PFSK-1 (cell line): ENCODE measurements at regions not wholly inside any gene's neighbourhood (a gene's known extent, or its start where the extent isn't known, plus 50 kb on each side); places are given as distances from the start of the nearest gene placed in this dataset.

Experiments
- FOXP2 ChIP-seq: optimal IDR thresholded peaks from 2 replicates; pipeline ENCODE3; 2011; ENCODE audit warnings: borderline replicate concordance, control low read depth, inconsistent platforms; ENCODE audit not compliant: insufficient read depth; ENCODE audit errors: extremely low read length, extremely low read depth
- POLR2AphosphoS5 ChIP-seq: IDR thresholded peaks from 2 replicates; pipeline ENCODE4 v1.6.1; 2012; ENCODE audit warnings: low read depth, mild to moderate bottlenecking, control low read depth, low read length, moderate library complexity
- REST ChIP-seq, 2 experiments: IDR thresholded peaks; 2 replicates each; pipeline versions ENCODE4 v1.6.1 to v1.8.0; 2011 to 2012; ENCODE audit warnings: low read depth in 2 of 2, low read length in 2 of 2, control low read depth in 1 of 2, inconsistent platforms in 1 of 2, mild to moderate bottlenecking in 1 of 2, moderate library complexity in 1 of 2; ENCODE audit not compliant: insufficient read depth in 1 of 2
- SIN3A ChIP-seq: IDR thresholded peaks from 2 replicates; pipeline ENCODE4 v1.6.1; 2012; ENCODE audit warnings: mild to moderate bottlenecking, low read length, moderate library complexity, borderline replicate concordance; ENCODE audit not compliant: insufficient read depth
- TAF1 ChIP-seq: IDR thresholded peaks from 2 replicates; pipeline ENCODE4 v1.6.1; 2012; ENCODE audit warnings: low read length, control low read depth, borderline replicate concordance; ENCODE audit not compliant: insufficient read depth

GRCh38 chr1:222040121-222040805, 298.4 kb upstream of the DUSP10 start:
- TF ChIP-seq POLR2AphosphoS5: no peak
- no peak for TF ChIP-seq TAF1

- no peak for TF ChIP-seq REST (IDR thresholded peaks at IDR 0.05; ENCODE audit: insufficient read depth in 1 of 2, low read depth in 2 of 2, low read length in 2 of 2)
- TF ChIP-seq FOXP2: no peak
- no peak for TF ChIP-seq SIN3A
- no peak for TF ChIP-seq TAF1
- no peak for TF ChIP-seq POLR2AphosphoS5
Measured at GRCh38 chr1:222038971-222039370, 297.1 kb upstream of the DUSP10 start.

- no peak for TF ChIP-seq POLR2AphosphoS5
- TF ChIP-seq REST (IDR thresholded peaks at IDR 0.05; ENCODE audit: insufficient read depth in 1 of 2, low read depth in 2 of 2, low read length in 2 of 2): no peak
- no peak for TF ChIP-seq SIN3A
- no peak for TF ChIP-seq FOXP2
- TF ChIP-seq TAF1: no peak
Measured at GRCh38 chr1:222037720-222038119, 295.8 kb upstream of the DUSP10 start.

GRCh38 chr1:222034790-222035189, 292.9 kb upstream of the DUSP10 start:
- TF ChIP-seq POLR2AphosphoS5: no peak

GRCh38 chr1:222033450-222033849, 291.6 kb upstream of the DUSP10 start:
- no peak for TF ChIP-seq SIN3A
- no peak for TF ChIP-seq POLR2AphosphoS5
- TF ChIP-seq TAF1: no peak
- TF ChIP-seq REST (IDR thresholded peaks at IDR 0.05; ENCODE audit: insufficient read depth in 1 of 2, low read depth in 2 of 2, low read length in 2 of 2): no peak
- no peak for TF ChIP-seq FOXP2

GRCh38 chr1:222031318-222031717, 289.4 kb upstream of the DUSP10 start:
- TF ChIP-seq POLR2AphosphoS5: no peak
- no peak for TF ChIP-seq REST (IDR thresholded peaks at IDR 0.05; ENCODE audit: insufficient read depth in 1 of 2, low read depth in 2 of 2, low read length in 2 of 2)
- TF ChIP-seq SIN3A: no peak
- no peak for TF ChIP-seq FOXP2
- no peak for TF ChIP-seq TAF1
